ENCODE measurements at regions not wholly inside any gene's neighbourhood (a gene's known extent, or its start where the extent isn't known, plus 50 kb on each side); places are given as distances from the start of the nearest gene placed in this dataset.

GRCh38 chr5:104218200-104218599 is 655.6 kb upstream of the NUDT12 start:
- DNase-seq, result no peak

GRCh38 chr5:104213216-104213615 is 650.6 kb upstream of the NUDT12 start:
- DNase-seq, result no peak

DNA sequence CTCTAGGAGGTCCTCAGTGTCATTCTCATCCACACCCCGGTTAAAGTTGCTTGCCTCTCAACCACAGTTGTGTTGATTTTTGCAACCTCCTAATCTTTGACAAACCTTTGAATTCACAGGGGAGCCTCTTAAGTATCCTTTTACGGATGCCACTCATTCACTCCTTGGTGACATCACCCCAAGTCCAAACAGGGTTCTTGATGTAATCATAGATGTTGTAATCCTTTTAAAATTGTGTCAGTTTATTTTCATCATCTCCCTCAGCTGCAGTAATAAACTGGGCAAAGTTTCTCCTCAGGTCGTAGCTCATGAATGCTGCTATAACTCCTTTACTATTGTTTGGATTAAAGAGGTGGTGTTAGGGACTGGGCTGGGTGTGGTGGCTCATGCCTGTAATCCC is 637.2 kb upstream of the NUDT12 start:
- no peak for DNase-seq

- DNase-seq, result no peak
Observed at GRCh38 chr5:104198156-104198555, 635.6 kb upstream of the NUDT12 start.

DNA sequence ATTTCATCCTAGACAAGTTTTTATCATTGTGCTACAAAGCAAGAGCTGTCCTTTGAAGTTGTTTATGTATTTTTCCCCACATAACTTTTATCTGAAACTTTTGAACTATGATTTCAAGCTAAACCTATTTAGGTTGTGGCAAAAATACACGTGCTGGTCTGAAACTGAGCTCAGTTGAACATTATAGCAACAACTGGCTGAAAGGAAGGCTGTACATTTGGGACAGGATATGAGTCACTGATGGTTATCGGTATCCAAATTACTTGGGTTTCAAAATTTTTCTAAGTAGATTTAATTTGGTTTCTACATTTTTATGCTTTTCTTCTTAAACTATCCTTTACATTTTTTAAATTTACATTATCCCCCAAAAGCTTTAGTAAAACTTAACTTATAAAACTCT is 627.3 kb upstream of the NUDT12 start:
- DNase-seq, result no peak

DNA sequence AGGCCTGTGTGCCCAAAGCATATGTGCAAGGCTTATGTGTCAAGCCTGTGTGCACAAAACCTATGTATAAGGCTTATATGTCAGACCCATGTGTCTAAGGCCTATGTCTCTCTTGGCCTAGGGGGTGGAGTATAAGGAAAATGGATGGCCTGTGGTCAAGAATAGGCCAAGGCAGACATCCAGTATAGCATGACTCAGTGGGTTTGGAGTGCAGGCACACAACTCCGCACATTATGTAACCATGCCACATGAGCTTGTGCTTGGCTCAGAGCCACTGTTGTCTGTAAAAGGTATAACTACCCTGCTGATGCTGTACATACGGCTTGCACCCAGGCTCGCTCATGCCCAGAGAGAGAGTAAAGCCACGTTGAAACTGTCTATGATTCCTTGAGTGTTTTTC is 626.4 kb upstream of the NUDT12 start:
- DNase-seq, result no peak

- DNase-seq, result no peak
Observed at GRCh38 chr5:104187656-104188055, 625.1 kb upstream of the NUDT12 start.

DNA sequence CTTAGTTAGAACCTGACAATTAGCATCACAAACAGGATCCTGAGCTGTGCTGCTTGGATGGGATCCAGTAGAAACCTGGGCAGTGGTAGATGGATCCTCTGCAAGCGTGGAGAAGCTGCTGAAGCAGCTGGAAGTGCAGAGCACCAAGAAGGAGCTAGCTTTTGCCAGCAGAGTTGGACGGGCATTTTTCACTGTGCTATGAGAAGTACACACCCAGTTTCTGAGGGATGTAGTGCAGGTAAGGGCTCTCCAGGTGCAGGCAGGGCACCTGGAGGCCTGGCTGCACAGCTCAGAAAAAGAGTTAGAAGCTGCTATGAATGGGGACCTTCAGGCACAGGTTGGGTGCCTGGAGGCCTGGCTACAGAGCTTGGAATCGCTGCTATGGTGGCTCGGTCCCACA is 623.9 kb upstream of the NUDT12 start:
- DNase-seq, result no peak

GRCh38 chr5:104186100-104186499 is 623.5 kb upstream of the NUDT12 start:
- DNase-seq, result peak; percentile 4

DNA sequence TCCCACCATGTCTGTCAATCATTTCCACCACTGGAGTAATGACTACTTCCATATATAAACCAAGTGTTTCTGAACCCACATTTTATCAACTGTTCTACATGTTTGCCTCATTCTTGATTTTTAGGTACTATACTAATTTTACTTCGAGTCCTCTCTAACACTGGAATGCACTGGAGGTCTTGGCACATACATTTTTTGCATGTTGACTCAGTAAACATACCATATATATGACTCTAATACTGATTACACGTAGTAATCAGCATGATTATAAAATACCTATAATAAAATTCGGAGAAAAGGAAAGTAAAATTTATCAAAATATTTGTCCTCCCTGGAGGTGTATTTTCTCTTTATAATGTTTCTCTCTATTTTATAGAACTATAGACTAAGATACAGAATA is 621.7 kb upstream of the NUDT12 start:
- DNase-seq, result no peak

- DNase-seq, result peak; percentile 79
Observed at GRCh38 chr5:104178829-104179456, 616.4 kb upstream of the NUDT12 start.

- DNase-seq, result no peak
Observed at GRCh38 chr5:104178066-104178465, 615.5 kb upstream of the NUDT12 start.

- DNase-seq, result peak; percentile 2
Observed at GRCh38 chr5:104177651-104178050, 615.1 kb upstream of the NUDT12 start.

DNA sequence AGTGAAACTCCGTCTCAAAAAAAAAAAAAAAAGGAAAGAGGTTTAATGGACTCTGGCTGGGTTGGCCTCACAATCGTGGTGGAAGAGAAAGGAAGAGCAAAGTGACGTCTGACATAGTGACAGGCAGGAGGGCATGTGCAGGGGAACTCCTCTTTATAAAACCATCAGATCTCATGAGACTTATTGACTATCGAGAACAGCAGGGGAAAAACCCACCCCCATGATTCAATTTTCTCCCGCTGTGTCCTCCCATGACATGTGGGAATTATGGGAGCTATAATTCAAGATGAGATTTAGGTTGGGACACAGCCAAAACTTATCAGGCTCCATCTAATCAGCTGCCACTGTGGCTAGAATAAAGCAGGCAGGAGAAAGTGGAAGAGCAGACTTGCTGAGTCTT is 610.4 kb upstream of the NUDT12 start:
- DNase-seq, result peak; percentile 8

- DNase-seq, result peak; percentile 6
Observed at GRCh38 chr5:104171958-104172690, 609.5 kb upstream of the NUDT12 start.

DNA sequence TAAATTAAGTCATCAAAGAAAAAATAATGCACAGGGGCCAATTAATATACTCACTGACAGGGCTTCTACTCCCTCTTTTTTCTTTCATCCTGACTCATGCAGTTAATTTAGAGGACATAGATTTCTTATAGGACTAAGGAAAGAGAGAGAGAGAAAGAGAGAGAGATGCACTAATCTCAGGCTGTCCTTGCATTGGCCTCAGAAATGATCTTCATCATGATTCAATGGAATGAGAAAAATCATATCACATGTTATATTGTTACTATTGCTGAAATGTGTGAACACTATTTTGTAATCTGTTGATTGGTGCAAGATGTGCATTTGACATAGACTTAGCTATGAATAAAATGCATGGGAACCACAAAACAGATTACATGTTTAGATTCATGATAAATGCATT is 608.3 kb upstream of the NUDT12 start:
- no peak for DNase-seq

DNA sequence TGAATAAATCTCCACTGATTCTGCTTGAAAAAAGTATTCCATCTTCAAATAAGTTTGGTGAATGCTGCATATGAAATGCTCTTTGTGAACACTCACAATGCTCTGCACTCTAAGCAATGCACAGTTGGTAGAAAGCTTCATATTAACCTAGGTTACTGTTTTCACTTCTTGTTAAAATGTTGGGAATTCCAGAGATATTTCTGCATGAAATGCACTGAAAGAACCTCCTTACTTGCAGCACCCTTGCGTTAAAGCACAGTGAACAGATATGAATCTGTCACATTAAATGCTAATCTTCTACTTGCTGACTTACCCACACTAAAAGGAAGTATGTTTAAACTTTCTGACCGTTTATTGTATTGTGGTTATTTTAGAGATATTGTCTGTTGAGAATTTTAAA is 584.1 kb upstream of the NUDT12 start:
- no peak for DNase-seq

GRCh38 chr5:104139840-104140239 is 577.3 kb upstream of the NUDT12 start:
- no peak for DNase-seq

DNA sequence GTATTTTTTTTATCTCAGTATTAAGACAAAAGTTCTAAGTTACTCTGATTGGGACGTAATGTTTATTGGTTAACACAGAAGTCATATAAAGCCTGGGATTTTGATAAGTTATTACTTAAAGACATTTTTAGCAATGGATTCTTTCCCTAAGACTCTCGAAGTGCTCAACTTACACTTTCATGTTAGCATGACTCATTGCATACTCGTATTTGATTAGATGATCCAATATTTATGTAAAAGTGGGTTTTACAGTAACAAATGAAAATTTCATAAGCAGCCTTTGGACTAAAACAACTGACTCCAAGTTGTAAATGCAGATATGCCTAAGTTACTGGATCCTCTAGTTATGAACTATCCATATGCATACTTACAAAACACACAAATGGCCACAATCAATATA is 567.7 kb upstream of the NUDT12 start:
- no peak for DNase-seq

DNA sequence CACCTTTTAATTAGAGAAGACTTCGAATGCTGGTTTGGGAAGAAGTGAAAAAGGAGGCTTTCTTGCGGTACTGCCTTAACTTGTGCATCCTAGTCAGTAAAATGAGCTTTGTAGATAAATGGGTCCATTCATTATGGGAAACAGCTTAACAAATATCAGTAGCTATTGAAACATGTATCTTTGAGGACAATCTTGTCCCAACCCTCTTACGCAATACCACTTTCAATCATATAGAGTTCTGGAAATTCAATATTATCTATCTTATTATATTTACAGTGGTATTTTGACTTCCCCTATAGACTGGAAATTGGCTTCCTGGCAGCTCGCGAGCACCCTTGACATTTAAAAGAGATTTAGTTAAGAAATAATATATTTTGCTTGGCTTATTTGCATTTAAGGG is 565.8 kb upstream of the NUDT12 start:
- no peak for DNase-seq

DNA sequence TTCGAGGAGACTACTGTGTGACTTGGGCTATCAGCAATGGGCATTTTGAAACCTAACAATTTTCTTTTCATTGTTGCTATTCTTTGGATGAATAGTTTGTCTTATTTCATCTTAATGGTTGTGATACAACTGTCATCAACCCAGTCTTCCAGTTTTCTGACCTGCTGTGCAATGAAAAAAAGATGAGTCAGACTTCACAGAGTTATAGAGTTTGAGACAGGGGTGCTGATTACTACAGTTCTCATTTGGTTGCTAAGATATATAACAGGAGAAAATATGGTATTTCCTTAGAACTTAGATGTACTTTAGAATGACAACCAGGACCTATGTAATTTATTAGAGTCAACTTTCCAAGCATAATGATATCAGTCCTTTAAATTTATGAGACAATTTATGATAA is 564.4 kb upstream of the NUDT12 start:
- no peak for DNase-seq

GRCh38 chr5:104119529-104119928 is 556.9 kb upstream of the NUDT12 start:
- no peak for DNase-seq

GRCh38 chr5:104111632-104112031 is 549.0 kb upstream of the NUDT12 start:
- no peak for DNase-seq

DNA sequence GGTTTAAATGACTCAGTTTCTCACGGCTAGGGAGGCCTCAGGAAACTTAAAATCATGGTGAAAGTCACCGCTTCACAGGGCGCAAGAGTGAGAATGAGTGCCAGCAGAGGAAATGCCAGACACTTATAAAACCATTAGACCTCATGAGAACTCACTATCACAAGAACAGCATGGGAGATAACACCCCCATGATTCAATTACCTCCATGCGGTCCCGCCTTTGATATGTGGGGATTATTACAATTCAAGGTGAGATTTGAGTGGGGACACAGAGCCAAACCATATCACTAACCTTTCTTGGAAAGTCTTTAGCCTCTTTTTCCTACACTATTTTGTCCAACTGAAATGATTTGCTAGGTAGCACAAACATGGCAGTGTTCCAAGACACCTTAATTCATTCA is 533.9 kb upstream of the NUDT12 start:
- no peak for DNase-seq

DNA sequence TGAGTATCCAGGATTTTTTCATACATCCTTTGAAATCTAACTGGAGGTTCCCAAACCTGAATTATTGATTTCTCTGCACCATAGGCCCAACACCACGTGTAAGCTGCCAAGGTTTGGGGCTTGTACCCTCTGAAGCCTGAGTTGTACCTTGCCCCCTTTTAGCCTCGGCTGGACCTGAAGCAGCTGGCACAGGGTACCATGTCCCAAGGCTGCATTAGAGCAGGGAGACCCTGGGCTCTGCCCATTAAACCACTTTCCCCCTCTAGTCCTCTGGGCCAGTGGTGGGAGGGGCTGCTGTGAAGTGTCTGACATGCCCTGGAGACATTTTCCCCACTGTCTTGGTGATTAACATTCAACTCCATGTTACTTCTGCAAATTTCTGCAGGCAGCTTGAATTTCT is 532.9 kb upstream of the NUDT12 start:
- no peak for DNase-seq
